Muscle layer of colon (tissue), 2 donors: ENCODE measurements at regions not wholly inside any gene's neighbourhood (a gene's known extent, or its start where the extent isn't known, plus 50 kb on each side); places are given as distances from the start of the nearest gene placed in this dataset.
"Not testable (repeated sequence)": the region's sequence is repeated elsewhere in the genome, so short reads cannot be mapped to it uniquely, and the experiment has no call there.

Experiments used
- H3K27ac ChIP-seq: one replicate; pipeline ENCODE4 v1.7.0; 2013; ENCODE audit warnings: low read depth, mild to moderate bottlenecking, low read length, moderate library complexity
- H3K27me3 ChIP-seq, 2 donors: one replicate each; pipeline ENCODE4 v1.7.0; 2013; ENCODE audit warnings: low read length in 2 of 2, mild to moderate bottlenecking in 2 of 2; ENCODE audit not compliant: insufficient read depth in 2 of 2, control insufficient read depth in 1 of 2
- H3K36me3 ChIP-seq: one replicate; pipeline ENCODE4 v1.7.0; 2013; ENCODE audit warnings: mild to moderate bottlenecking, low read length; ENCODE audit not compliant: insufficient read depth
- H3K4me1 ChIP-seq: one replicate; pipeline ENCODE4 v1.7.0; 2013; ENCODE audit warnings: mild to moderate bottlenecking, low read length; ENCODE audit not compliant: insufficient read depth
- H3K4me3 ChIP-seq, 2 donors: one replicate each; pipeline ENCODE4 v1.7.0; 2013; ENCODE audit warnings: low read length in 2 of 2, low read depth in 1 of 2, mild to moderate bottlenecking in 1 of 2, moderate library complexity in 1 of 2
- H3K9ac ChIP-seq: one replicate; pipeline ENCODE4 v1.7.0; 2013; ENCODE audit warnings: low read length
- H3K9me3 ChIP-seq: one replicate; pipeline ENCODE4 v1.7.0; 2013; ENCODE audit warnings: mild to moderate bottlenecking, low read length
- donor health status: abdominal sarcoma.
- donor health status: Adenocarcinoma of cecum.

GRCh38 chr1:166307261-166308188 is 140.7 kb upstream of the FAM78B start:
- H3K4me3 ChIP-seq: no peak overlapping the region
- no peak overlapping the region for H3K9ac ChIP-seq
- H3K27me3 ChIP-seq: no peaks in the 10 kb centered on the region
- H3K36me3 ChIP-seq: no peaks in the 10 kb centered on the region
- H3K4me1 ChIP-seq: no peaks in the 10 kb centered on the region
- H3K27ac ChIP-seq: no peak overlapping the region
- H3K9me3 ChIP-seq: no peaks in the 10 kb centered on the region

- not testable (repeated sequence) for H3K4me3 ChIP-seq, H3K27ac ChIP-seq, H3K27me3 ChIP-seq, H3K9me3 ChIP-seq, H3K9ac ChIP-seq, H3K4me1 ChIP-seq, H3K36me3 ChIP-seq
These were observed 149.5 kb upstream of the FAM78B start for GRCh38 chr1:166316306-166316705.

GRCh38 chr1:166322470-166322869 is 155.7 kb upstream of the FAM78B start:
- no peaks in the 10 kb centered on the region for H3K36me3 ChIP-seq
- H3K9me3 ChIP-seq: no peaks in the 10 kb centered on the region
- no peak overlapping the region for H3K27ac ChIP-seq
- no peaks in the 10 kb centered on the region for H3K27me3 ChIP-seq
- no peak overlapping the region for H3K4me3 ChIP-seq
- no peaks in the 10 kb centered on the region for H3K4me1 ChIP-seq
- no peak overlapping the region for H3K9ac ChIP-seq

GRCh38 chr1:166327886-166328285 is 161.1 kb upstream of the FAM78B start:
- Histone ChIP-seq H3K27me3 (no peaks in the 10 kb centered on the region), H3K27ac (no peak overlapping the region), H3K36me3 (no peaks in the 10 kb centered on the region), H3K4me1 (no peaks in the 10 kb centered on the region), H3K9ac (no peak overlapping the region), H3K4me3 (no peak overlapping the region), H3K9me3 (no peaks in the 10 kb centered on the region)

- H3K27ac ChIP-seq: no peak overlapping the region
- no peak overlapping the region for H3K9ac ChIP-seq
- no peak overlapping the region for H3K4me3 ChIP-seq
- no peaks in the 10 kb centered on the region for H3K9me3 ChIP-seq
- H3K27me3 ChIP-seq: no peaks in the 10 kb centered on the region
- no peaks in the 10 kb centered on the region for H3K36me3 ChIP-seq
- no peaks in the 10 kb centered on the region for H3K4me1 ChIP-seq
These were observed 162.2 kb upstream of the FAM78B start for GRCh38 chr1:166328956-166329355.

GRCh38 chr1:166330096-166330495 is 163.3 kb upstream of the FAM78B start:
- H3K4me1 ChIP-seq: no peaks in the 10 kb centered on the region
- no peaks in the 10 kb centered on the region for H3K27me3 ChIP-seq
- H3K9ac ChIP-seq: no peak overlapping the region
- no peak overlapping the region for H3K27ac ChIP-seq
- H3K9me3 ChIP-seq: no peaks in the 10 kb centered on the region
- no peaks in the 10 kb centered on the region for H3K36me3 ChIP-seq
- H3K4me3 ChIP-seq: no peak overlapping the region

GRCh38 chr1:166338105-166338504 is 171.3 kb upstream of the FAM78B start:
- Histone ChIP-seq H3K4me1 (no peaks in the 10 kb centered on the region), H3K9me3 (no peaks in the 10 kb centered on the region), H3K9ac (no peak overlapping the region), H3K4me3 (no peak overlapping the region), H3K27ac (no peak overlapping the region), H3K27me3 (no peaks in the 10 kb centered on the region), H3K36me3 (no peaks in the 10 kb centered on the region)

GRCh38 chr1:166340709-166341108 is 173.9 kb upstream of the FAM78B start:
- H3K9ac ChIP-seq: no peak overlapping the region
- H3K27ac ChIP-seq: no peak overlapping the region
- no peaks in the 10 kb centered on the region for H3K9me3 ChIP-seq
- H3K4me3 ChIP-seq: no peak overlapping the region
- H3K27me3 ChIP-seq: no peaks in the 10 kb centered on the region
- no peaks in the 10 kb centered on the region for H3K4me1 ChIP-seq
- H3K36me3 ChIP-seq: no peaks in the 10 kb centered on the region

GRCh38 chr1:166343276-166343675 is 176.5 kb upstream of the FAM78B start:
- H3K4me1 ChIP-seq: no peaks in the 10 kb centered on the region
- no peak overlapping the region for H3K9ac ChIP-seq
- H3K27ac ChIP-seq: no peak overlapping the region
- H3K9me3 ChIP-seq: peaks cover 3% of the 10 kb centered on the region
- no peaks in the 10 kb centered on the region for H3K36me3 ChIP-seq
- H3K4me3 ChIP-seq: no peak overlapping the region
- H3K27me3 ChIP-seq: no peaks in the 10 kb centered on the region

GRCh38 chr1:166350490-166350889 is 183.7 kb upstream of the FAM78B start:
- Histone ChIP-seq H3K4me1 (no peaks in the 10 kb centered on the region), H3K4me3 (no peak overlapping the region), H3K27me3 (no peaks in the 10 kb centered on the region), H3K9ac (no peak overlapping the region), H3K9me3 (peaks cover 3% of the 10 kb centered on the region), H3K27ac (no peak overlapping the region), H3K36me3 (no peaks in the 10 kb centered on the region)

GRCh38 chr1:166351676-166352075 is 184.9 kb upstream of the FAM78B start:
- no peaks in the 10 kb centered on the region for H3K9me3 ChIP-seq
- H3K27ac ChIP-seq: no peak overlapping the region
- no peaks in the 10 kb centered on the region for H3K27me3 ChIP-seq
- H3K4me1 ChIP-seq: no peaks in the 10 kb centered on the region
- H3K4me3 ChIP-seq: no peak overlapping the region
- no peaks in the 10 kb centered on the region for H3K36me3 ChIP-seq
- no peak overlapping the region for H3K9ac ChIP-seq

GRCh38 chr1:166353213-166353612 is 186.4 kb upstream of the FAM78B start:
- H3K4me3 ChIP-seq: no peak overlapping the region
- no peaks in the 10 kb centered on the region for H3K36me3 ChIP-seq
- no peaks in the 10 kb centered on the region for H3K4me1 ChIP-seq
- H3K27me3 ChIP-seq: no peaks in the 10 kb centered on the region
- H3K9me3 ChIP-seq: no peaks in the 10 kb centered on the region
- H3K9ac ChIP-seq: no peak overlapping the region
- no peak overlapping the region for H3K27ac ChIP-seq
